Fibroblast of lung (primary cell): ENCODE measurements at regions not wholly inside any gene's neighbourhood (a gene's known extent, or its start where the extent isn't known, plus 50 kb on each side); places are given as distances from the start of the nearest gene placed in this dataset.

ENCODE experiments used
- EZH2 ChIP-seq: IDR thresholded peaks from 2 replicates; pipeline ENCODE4 v1.5.1; 2012; ENCODE audit warnings: low read length, control low read depth, mild to moderate bottlenecking; ENCODE audit errors: missing control alignments
- TF ChIP-seq, protein P1 (sequence below), 2 donors: IDR thresholded peaks in 1 of 2; conservative IDR thresholded peaks in 1 of 2; 1 replicate in 1 of 2; 2 replicates in 1 of 2; pipeline ENCODE4 v1.5.1; 2011 to 2012; ENCODE audit warnings: low read length in 2 of 2, control low read depth in 1 of 2, inconsistent platforms in 1 of 2, low read depth in 1 of 2, mild to moderate bottlenecking in 1 of 2

DNA sequence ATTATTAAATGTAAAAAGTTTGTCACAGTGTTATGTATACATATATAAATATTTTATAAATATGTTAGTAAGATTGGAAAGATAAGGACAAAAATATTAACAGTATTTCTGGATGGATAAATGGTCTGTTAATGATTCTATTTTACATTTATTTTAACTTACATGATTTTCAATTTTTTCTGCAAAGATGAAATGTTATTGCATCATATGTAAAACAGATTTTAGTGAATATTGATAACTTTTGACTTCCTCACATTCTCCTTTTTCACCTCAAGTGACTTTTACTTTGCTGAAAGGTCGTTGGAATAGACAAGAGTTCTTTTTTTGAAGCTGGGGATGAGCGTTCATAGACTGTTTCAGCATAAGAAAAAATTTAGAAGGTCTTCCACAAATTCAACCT is 1554.7 kb upstream of the TENM4 start:
- TF ChIP-seq, protein P1, sequence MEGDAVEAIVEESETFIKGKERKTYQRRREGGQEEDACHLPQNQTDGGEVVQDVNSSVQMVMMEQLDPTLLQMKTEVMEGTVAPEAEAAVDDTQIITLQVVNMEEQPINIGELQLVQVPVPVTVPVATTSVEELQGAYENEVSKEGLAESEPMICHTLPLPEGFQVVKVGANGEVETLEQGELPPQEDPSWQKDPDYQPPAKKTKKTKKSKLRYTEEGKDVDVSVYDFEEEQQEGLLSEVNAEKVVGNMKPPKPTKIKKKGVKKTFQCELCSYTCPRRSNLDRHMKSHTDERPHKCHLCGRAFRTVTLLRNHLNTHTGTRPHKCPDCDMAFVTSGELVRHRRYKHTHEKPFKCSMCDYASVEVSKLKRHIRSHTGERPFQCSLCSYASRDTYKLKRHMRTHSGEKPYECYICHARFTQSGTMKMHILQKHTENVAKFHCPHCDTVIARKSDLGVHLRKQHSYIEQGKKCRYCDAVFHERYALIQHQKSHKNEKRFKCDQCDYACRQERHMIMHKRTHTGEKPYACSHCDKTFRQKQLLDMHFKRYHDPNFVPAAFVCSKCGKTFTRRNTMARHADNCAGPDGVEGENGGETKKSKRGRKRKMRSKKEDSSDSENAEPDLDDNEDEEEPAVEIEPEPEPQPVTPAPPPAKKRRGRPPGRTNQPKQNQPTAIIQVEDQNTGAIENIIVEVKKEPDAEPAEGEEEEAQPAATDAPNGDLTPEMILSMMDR (conservative IDR thresholded peaks at IDR 0.05 in 1 of 2, IDR thresholded peaks at IDR 0.05 in 1 of 2; ENCODE audit: low read depth in 1 of 2, low read length in 2 of 2), result no peak
- no peak for TF ChIP-seq EZH2
